NCI-H446 (cell line): ENCODE measurements at regions not wholly inside any gene's neighbourhood (a gene's known extent, or its start where the extent isn't known, plus 50 kb on each side); places are given as distances from the start of the nearest gene placed in this dataset.

ENCODE experiments used
- DNase-seq, 2 experiments: peaks; one replicate each; lab custom pipeline; 2025; lab: John Stamatoyannopoulos, UW

DNA sequence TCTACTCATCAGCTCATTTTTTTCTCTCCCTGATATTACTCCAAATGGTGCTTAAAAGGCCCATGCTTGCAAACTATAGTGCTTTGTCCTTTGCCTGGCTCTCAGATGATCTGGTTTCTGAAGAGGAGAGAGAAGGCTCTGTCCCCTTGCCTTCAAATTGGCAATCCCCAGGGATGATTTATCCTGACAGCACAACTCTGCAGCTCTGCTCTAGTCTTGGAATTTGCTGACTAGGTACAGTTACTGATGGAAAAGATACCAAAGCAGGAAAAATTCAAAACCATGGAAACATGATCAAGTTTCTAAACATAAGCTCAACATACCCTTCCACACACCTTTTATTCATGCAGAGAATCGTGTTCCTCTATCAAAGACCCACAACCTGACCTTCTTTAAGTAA lies 106.7 kb upstream of the CADPS start:
- DNase-seq: no peak

DNA sequence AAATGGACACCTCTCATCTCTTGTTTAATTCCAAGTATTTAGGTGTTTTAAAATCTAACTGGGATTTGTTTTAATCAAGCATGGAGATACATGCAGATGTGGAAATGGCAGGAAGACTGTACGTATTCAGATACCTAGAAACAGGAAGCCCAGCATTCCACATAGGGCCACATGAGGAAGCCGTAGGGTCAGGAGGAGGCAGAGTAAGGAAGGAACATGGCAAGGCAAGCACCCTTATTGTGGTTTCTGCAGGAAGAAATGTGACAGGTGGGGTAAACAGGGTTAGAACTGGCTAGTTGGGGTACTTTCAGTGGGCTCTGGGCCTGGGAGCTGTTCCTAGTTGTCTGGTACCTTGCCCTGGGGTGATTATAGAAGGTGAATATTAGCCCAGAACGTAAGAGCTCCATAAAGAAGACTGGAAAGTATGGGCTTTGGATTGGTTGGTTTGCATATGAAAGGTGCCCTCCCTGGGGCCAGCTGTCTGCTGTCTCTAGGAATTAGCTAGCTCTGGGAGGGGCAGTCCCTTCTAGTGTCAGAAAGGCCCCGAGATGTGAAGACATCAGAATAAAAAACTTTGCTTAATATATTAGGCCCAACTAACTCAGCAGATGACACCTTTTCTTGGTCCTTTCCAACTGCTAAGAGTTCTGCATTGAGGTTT lies 107.7 kb upstream of the CADPS start:
- no peak for DNase-seq

DNA sequence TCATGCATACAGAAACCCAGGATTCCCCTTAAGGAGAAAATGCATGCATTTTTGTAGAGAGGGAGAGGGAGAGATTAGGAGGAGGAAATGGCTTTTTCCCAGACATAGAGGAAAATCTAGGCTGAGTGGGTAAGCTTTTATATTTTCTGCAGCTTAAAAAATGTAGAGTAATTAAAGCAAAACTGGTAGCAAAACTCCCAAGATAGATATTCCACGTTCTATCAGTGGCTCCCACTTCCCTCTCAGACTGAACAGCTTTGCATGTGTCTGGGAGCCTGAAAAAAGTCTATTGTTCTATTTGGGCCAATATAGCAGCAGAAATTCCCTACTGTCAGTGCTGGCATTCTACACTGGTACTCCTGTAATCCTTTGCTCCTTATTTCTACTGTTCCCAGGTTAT lies 110.8 kb upstream of the CADPS start:
- no peak for DNase-seq

DNA sequence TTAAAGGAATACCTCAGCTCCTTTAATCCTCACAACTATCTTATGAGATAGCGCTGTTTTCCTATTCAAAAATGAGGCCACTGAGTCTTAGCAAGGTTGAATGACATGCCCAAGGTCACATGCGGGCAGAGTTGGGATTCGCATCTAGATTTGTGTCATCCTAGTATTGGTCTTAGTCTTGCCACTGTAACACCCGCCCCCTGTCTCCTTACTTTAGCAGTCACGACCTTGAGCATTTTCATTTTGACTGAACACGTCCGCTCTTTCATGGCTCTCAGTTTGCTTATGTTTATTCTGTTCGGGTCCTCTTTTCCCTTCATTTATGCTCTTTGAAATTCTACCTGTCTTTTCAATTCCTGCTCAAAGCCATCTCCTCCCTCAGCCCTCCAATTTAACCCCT lies 112.5 kb upstream of the CADPS start:
- no peak for DNase-seq

DNA sequence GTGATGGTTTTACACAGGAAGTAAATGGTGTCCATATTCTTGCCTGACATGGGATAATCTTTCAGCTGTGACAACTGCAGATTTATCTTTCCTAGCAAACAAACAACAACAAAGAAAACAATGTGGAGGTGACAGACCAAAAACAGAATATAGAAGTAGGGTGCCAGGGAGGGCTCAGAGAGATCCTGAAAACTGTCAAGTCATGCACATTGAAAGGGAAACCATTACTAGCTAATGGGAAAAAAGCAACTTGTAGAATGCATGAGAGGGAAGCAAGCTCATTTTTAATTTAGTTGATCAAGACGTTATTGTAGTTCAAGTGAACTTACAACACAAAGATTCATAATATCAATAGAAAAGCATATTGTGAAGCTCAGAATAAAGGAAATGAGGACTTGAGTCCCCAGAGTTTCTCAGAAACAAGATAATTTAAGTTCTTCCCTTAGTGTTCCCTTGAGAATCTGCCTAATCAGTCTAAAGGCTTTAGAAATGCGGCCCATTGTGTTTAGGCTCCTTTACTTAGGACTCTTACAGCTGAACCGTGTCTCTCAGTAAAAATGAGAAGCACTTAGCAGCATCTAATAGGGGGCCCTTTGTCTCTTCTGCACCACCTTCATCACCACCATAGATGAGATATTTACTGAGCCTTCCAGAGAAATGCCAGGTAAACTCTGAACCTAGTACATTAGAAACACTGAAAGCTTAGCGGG lies 115.6 kb upstream of the CADPS start:
- DNase-seq: no peak

DNA sequence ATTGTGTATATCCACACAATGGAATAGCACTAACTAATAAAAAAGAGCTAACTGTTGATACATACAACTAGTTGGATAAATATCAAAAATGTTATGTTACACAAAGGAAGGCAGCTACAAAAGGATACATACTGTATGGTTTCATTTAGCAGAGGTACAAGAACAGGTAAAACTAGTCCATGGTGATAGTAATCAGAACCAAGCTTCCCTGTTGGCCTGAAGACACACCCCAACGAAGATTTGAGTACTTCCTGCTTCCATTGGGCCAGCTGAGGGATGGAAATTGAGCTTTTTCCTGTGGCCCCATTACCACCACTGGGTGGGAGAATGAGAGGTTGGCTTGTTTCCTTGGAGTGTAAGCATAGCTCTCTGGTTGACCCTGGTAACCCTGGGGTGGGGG lies 117.3 kb upstream of the CADPS start:
- no peak for DNase-seq

DNA sequence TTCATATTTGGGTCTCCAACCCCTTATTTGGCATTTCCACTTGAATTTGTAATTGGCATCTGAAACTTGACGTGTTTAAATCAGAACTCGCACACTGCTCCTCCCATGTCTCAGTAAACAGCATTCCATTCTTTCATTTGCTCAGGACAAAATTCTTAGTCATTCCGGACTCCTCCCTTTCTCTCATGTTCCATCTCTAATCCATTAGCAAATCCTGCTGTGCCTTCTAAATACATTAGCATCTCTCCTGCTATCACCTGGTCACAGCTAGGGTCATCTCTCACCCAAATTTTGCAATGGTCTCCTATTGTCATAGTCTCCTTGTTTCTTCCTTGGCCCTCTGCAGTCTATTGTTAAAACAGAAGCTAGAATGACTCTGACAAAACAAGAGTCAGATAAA lies 119.9 kb upstream of the CADPS start:
- no peak for DNase-seq

DNA sequence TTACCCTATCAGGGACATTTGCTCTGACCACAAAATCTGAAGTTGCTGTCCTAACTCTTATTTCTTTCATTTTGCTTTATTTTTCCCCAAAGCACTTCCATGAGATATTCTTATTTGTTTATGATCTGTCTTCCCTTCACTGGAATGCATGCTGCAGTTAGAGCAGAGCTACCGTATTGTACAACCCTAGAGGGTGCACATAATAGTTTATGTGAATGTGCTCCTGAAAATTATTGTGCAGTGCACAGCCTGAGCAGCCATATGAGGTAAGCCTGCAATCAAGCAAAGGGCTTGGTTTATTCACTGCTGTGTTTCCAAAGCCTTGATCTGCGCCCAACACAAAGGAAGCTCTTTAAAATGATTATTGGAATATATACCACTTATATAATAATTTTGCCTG lies 120.3 kb upstream of the CADPS start:
- DNase-seq: no peak

DNA sequence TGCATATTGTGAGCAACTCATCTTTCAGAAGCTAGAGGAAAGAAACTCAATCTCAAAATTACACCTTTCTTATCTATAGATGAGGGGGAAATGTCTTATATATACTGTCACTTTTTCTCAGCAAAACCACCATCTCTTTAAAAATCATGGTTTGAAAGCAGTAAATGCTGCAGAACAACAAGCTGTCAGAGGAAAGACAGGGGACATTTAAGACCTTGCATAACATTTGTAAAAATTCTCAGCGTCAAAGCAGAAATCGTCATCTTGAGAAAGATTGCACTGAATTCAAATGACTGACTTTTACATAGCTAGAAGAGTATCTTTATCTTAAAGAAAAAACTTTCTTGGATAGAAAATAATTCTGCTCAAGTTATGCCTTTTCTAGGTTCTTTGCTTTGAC lies 122.2 kb upstream of the CADPS start:
- no peak for DNase-seq

DNA sequence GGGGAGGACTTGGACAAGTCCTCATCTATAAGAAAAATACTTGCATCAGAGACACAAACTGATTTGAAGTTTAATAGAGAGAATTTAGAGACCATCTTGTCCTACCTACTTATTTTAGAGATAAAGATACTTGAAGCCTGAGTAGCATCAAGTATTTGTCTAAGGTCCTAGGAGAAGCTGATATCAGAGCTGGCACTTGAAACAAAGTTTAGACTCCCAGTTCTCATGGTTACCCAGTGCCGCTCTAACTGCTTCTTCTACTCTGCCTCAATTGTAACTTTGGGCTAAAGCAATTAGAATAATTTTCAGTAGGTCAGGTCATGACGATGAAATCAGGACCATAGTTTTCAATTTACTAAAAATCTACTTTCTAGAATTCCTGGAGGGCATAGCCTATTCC lies 123.9 kb upstream of the CADPS start:
- DNase-seq: no peak

DNA sequence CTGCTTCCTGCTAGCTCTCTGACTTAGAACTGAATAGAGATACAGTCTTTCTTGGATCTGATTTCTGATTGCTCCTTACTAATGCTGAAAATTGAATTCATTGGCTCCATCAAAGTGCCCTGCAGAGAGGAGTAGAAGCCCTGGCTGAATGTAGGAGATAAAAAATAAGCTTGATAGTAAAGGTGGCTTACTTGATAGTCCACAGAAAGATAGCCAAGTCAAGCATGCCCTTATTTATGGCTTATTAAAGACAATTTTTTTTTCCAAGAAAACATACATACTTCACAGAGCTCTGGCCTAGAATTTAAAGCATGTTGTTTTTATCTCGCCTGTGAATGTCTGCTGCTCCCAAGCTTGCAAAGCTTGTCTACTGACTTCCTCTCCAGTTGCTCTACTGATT lies 124.6 kb upstream of the CADPS start:
- DNase-seq: no peak

DNA sequence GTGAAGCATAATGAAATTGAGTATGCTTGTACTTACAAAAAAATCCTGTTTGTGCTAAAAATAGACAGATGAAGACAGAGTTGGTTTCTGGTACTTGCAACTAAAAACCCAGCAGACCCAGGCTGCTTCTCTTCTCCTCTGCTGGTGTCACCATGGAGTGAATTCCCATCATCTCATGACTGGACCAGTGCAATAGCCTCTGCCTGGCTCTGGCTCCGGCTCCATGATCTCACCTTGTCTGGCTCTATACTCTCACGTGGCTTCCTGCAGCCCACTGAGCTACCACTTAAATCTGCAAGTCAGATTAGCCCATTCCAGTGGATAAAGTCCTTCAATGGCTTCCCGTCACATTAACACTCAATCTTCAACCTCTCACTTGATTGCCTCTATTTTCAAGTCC lies 129.2 kb upstream of the CADPS start:
- no peak for DNase-seq

DNA sequence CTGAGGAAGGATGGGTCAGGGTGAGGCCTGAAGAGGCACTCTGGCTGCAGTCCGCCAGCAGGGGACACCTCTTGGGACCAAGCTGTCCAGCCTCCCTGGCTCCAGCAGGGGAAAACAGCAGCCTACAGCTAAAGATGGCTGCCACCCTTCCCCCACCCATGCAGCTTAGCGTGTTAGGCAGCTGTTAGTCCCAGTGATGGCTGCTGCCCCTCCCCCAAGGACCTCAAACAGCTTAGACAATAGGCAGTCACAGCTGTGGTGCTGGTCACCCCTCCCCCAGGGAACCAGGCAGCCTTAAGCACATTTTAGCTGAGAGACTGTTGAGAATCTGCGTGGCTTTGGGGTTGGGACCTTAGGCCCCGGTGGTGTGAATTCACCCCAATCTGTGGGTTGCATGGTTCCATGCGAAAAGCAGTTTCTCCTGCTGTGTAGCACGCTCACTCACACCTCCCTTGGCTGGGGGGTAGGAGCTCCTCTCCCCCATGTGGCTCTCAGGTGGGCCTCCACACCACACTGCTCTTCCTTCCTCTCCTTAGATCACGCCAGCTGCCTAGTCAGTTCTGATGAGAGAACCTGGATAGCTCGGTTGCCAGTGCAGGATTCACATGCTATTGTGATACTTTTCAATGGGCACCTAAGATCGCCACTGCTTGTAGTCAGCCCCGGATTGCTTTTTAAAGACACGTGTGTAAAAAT lies 140.5 kb upstream of the CADPS start:
- DNase-seq: no peak

DNA sequence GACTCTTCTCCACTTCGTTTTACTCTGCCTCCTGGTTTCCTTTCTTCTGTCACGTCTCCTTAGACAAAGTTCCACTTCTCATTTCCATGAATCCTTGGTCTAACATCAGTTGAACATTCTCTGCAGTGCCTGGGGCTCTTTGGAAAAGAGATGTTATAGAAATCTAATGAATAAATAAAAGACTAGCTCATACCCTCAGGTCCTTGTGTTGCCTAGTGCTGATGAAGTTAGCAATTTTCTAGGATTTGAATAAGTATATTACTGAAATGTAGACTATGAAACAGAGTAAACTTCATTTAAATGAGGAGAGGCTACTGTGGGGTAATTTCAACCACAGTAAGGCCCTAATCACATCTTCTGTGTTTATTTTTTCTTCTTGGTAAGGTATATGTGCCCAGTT lies 146.9 kb upstream of the CADPS start:
- no peak for DNase-seq

DNA sequence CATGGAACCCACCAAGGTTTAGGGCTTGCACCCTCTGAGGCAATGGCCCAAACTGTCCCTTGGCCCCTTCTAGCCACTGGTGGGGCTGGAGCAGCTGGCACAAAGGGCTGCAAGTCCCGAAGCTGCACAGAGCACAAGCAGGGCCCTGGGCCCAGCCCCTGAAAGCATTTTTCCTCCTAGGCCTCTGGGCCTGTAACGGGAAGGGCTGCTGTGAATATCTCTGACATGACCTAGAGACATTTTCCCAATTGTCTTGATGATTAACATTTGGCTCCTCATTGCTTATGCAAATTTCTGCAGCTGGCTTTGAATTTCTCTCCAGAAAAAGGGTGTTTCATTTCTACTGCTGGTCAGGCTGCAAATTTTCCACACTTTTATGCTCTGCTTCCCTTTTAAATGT lies 151.5 kb upstream of the CADPS start:
- no peak for DNase-seq

DNA sequence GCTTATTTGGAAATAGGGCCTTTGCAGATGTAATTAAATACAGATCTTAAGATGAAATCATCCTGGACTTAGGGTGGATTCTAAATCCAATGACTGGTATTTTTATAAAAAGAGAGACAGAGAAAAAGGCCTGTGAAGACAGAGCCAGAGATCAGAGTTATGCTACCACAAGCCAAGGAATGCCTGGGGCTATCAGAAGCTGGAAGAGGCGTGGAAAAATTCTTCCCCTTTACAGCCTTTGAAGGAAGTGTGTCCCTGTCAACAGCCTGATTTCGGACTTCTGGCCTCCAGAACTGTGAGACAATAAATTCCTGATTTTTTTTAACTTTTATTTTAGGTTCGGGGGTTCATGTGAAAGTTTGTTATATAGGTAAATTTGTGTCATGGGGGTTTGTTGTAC lies 154.1 kb upstream of the CADPS start:
- no peak for DNase-seq

DNA sequence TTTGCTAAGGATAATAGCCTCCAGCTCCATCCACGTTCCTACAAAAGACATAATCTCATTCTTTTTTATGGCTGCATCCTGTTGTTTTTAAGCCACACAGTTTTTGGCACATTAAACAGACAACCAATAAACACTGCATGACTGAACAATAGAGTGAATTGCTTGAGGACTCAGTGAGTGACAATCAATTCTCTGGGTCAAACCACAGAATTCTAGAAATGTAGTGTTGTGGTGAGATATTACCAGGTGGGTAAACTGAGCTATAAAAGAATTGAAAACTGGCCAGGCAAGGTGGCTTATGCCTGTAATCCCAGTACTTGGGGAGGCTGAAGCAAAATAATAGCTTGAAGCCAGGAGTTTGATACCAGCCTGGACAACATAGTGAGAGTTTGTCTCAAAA lies 154.7 kb upstream of the CADPS start:
- no peak for DNase-seq

DNA sequence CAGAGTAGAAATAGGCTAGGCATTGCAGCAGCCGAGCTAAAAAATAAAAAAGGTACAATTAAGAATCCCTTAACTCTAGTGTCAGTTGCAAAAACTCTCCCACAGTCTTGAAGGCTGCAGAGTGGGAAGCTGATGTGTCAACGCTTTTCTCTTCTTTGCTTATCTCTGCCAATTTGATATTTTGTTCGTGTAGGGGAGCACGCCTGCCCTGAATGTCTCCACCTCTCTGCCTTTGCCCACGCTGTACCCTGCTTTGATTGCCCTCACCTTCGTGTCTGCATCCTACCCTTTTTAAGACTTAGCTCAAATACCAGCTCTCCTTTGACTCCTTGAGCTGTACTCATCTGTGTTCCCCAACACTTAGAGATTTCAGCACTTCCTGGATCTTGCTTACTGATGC lies 155.4 kb upstream of the CADPS start:
- DNase-seq: no peak

DNA sequence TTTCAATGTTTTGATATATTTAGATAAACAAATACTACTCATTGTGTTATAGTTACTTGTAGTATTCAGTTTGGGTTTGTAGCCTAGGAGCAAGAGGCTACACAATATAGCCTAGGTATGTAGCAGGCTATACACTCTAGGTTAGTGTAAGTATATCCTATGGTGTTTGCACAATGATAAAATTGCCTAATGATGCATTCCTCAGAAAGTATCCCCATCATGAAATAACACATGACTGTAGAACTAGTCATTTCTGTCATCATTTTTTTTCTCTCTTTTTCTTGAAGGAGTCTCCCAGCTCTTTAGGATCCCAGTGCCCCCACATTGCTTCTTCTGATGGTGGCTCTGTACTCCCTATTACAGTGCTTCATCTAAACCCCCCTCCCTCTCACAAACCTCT lies 157.7 kb upstream of the CADPS start:
- DNase-seq: no peak

DNA sequence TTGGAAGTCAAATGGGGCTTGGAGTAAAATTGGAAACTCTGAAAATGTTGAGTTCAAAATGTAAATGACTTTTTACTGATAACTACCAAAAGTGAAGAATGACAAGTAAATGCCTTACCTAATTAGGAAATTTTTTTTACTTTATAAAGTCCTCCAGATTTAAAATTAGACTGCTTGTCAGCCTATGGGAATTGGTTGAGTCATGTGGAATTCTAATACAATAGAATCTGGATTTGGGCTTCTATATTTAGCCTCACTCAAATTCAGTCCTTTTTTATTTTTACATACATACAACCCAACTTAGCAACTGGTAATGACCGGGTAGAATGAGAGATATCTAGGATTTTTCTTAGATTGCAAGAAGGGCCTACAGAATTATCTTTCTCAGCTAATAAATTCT lies 158.9 kb upstream of the CADPS start:
- DNase-seq: no peak

DNA sequence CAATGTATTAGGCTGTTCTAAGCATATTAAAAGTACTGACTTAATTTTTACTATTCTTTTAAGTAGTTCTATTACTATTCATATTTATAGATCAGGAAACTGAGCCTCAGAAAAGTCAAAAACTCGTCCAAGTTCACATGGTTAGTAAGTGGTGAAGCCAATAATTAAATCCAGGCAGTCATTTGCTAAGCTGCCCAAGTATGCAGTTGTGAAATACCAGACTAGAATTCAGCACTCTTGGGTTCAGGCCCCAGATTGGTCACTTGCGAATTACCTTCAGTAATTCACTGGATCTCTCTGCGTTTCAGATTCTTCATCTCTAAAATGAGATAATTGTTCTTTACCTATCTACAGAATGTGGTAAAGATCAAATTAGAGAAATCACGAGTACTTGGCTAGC lies 161.9 kb upstream of the CADPS start:
- DNase-seq: no peak

DNA sequence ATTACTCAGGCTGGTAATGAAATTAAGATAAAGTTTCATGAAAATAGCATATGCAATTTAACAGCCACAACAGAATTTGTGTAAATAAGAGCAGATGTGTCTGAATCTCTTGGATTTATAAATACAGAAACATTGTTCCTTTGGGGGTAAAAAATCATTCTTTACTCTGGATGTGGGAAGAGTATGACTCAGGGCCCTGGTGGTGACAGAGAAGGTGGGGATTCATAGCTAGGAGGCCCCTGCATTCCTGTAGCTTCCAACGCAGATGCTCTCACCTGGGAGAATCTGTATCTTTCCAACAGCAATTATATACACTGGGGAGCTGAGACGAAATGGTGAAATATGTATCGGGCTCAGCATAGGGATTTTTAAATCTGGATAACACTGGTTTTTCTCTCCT lies 167.6 kb upstream of the CADPS start:
- no peak for DNase-seq

DNA sequence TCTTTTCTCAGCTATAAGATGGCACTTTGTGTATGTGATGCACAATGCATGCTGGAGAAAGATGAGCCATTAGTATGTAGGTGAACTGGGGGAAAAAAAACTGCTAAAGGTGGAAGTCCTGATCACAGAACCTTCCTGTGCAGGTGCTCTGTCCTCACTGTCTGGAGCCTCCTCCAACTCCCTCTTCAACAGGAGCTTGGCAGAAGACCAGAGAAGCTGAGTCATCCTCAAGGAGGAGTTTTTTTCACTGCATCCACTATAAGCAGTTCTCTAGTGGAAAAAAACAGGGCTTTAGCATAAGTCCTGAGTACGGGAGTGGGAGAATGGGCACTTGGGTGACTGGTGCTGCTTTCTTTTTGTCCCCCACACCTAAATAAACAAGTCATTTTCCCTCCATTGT lies 168.4 kb upstream of the CADPS start:
- peak in 1 of 2 experiments; percentile 9 for DNase-seq

DNA sequence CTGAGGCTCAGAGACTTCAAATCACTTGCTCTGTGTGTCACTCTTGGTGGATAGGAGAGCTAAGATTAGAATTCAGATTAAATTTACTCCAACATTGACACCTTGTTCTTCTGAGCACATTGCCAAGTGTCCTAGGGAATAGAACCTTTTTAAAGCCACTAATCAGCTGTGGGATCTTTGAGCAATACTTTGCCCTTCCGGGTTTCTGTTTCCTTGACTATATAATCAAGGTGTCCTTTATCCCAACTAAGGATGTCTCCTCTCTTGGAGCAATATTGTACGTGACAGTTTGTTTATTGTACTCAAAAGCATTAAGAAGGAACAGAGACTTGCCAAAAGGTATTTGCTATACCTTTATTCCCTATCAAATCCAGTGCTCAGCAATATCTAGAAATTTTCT lies 170.9 kb upstream of the CADPS start:
- no peak for DNase-seq
